Endothelial cell of umbilical vein (primary cell): ENCODE measurements at regions not wholly inside any gene's neighbourhood (a gene's known extent, or its start where the extent isn't known, plus 50 kb on each side); places are given as distances from the start of the nearest gene placed in this dataset.

Experiments used
- BruUV-seq: library from RNA; stranded (reverse); fragments of 400-500 nt; replicated peaks from 2 replicates; lab custom pipeline; 2021; lab: Mats Ljungman, UMichigan
- CTCF ChIA-PET: fragments of 300-600, 350-600 bp; sonication (Branson Sonifier 250); formaldehyde crosslinking; loops from one replicate; lab custom pipeline; 2021; ENCODE audit warnings: antibody characterized with exemption, inconsistent platforms; lab: Charles Lee
- POLR2A ChIA-PET: fragments of 300-600, 350-600 bp; sonication (Branson Sonifier 250); formaldehyde crosslinking; loops from one replicate; lab custom pipeline; 2021; ENCODE audit warnings: antibody characterized with exemption, inconsistent platforms; lab: Charles Lee
- DNase-seq: peaks from one replicate; pipeline ENCODE4 v3.0.0-alpha.2; 2011; ENCODE audit warnings: low read depth, low spot score
- FAIRE-seq: peaks from 2 replicates; lab custom pipeline; 2011; peaks lifted over from hg19 to GRCh38; lab: Jason Lieb, UNC
- H2AFZ ChIP-seq: 2 replicates; pipeline ENCODE4 v1.6.0; 2012; ENCODE audit warnings: low read depth, low read length, control low read depth, inconsistent platforms
- H3K27ac ChIP-seq: 2 replicates; pipeline ENCODE4 v1.5.1; 2011; ENCODE audit warnings: low read depth, mild to moderate bottlenecking, control low read depth, low read length, moderate library complexity; ENCODE audit not compliant: insufficient read depth
- H3K27me3 ChIP-seq, 2 experiments: 2 replicates each; pipeline versions ENCODE4 v1.6.0 to v1.6.1; 2011; ENCODE audit warnings: low read length in 2 of 2, mixed read lengths in 1 of 2; ENCODE audit not compliant: control insufficient read depth in 2 of 2, insufficient read depth in 2 of 2
- H3K36me3 ChIP-seq, 2 experiments: 2 replicates in 1 of 2; 3 replicates in 1 of 2; pipeline ENCODE4 v1.5.1; 2011; ENCODE audit warnings: low read length in 2 of 2, mild to moderate bottlenecking in 1 of 2, moderate library complexity in 1 of 2; ENCODE audit not compliant: control insufficient read depth in 2 of 2, insufficient read depth in 2 of 2; ENCODE audit errors: extremely low read depth in 1 of 2
- H3K4me1 ChIP-seq: 3 replicates; pipeline ENCODE4 v1.5.1; 2011; ENCODE audit warnings: mild to moderate bottlenecking, low read length; ENCODE audit not compliant: control insufficient read depth, insufficient read depth; ENCODE audit errors: extremely low read depth
- H3K4me2 ChIP-seq: 2 replicates; pipeline ENCODE4 v1.6.1; 2011; ENCODE audit warnings: low read length, control low read depth, mixed read lengths; ENCODE audit not compliant: insufficient read depth
- H3K4me3 ChIP-seq, 3 experiments: fragments of 200-600 bp in 1 of 3; sonication (generic), shearing (Covaris generic) in 1 of 3; replicated peaks in 1 of 3; 2 replicates each; pipeline ENCODE4 v1.5.1; 2011 to 2016; ENCODE audit warnings: control low read depth in 3 of 3, low read length in 3 of 3, mild to moderate bottlenecking in 2 of 3, inconsistent platforms in 1 of 3, low read depth in 1 of 3, moderate library complexity in 1 of 3; ENCODE audit not compliant: insufficient read depth in 1 of 3
- H3K79me2 ChIP-seq: 2 replicates; pipeline ENCODE4 v1.6.0; 2012; ENCODE audit warnings: low read length, inconsistent platforms; ENCODE audit not compliant: control insufficient read depth, insufficient read depth
- H3K9ac ChIP-seq: replicated peaks from 2 replicates; pipeline ENCODE3; 2011; ENCODE audit warnings: low read length, control low read depth; ENCODE audit not compliant: insufficient read depth; ENCODE audit errors: extremely low read depth
- H3K9me1 ChIP-seq: replicated peaks from 3 replicates; pipeline ENCODE4 v1.6.0; 2011; ENCODE audit warnings: mild to moderate bottlenecking, low read length; ENCODE audit not compliant: control insufficient read depth, insufficient read depth; ENCODE audit errors: extremely low read depth
- H3K9me3 ChIP-seq: replicated peaks from 2 replicates; pipeline ENCODE4 v1.5.1; 2012; ENCODE audit warnings: low read length, inconsistent platforms; ENCODE audit not compliant: control insufficient read depth, insufficient read depth
- H4K20me1 ChIP-seq: replicated peaks from 2 replicates; pipeline ENCODE3; 2011; ENCODE audit warnings: mild to moderate bottlenecking, low read length; ENCODE audit not compliant: control insufficient read depth, insufficient read depth; ENCODE audit errors: extremely low read depth
- CTCF ChIP-seq, 2 donors: IDR thresholded peaks; 1 replicate in 1 of 2; 2 replicates in 1 of 2; pipeline ENCODE4 v1.5.1; 2011; ENCODE audit warnings: low read length in 2 of 2, mild to moderate bottlenecking in 2 of 2, moderate library complexity in 2 of 2, control low read depth in 1 of 2, inconsistent platforms in 1 of 2, low read depth in 1 of 2; ENCODE audit not compliant: insufficient read depth in 1 of 2; ENCODE audit errors: extremely low read depth in 1 of 2
- EZH2 ChIP-seq: IDR thresholded peaks from 2 replicates; pipeline ENCODE4 v1.6.1; 2012; ENCODE audit warnings: borderline replicate concordance, low read depth, mild to moderate bottlenecking, moderate library complexity, low read length, inconsistent platforms; ENCODE audit not compliant: severe bottlenecking
- FOS ChIP-seq: IDR thresholded peaks from 2 replicates; pipeline ENCODE4 v1.6.1; 2011; ENCODE audit warnings: mild to moderate bottlenecking, low read length, moderate library complexity, borderline replicate concordance; ENCODE audit not compliant: insufficient read depth
- GATA2 ChIP-seq: IDR thresholded peaks from 2 replicates; pipeline ENCODE4 v1.7.0; 2011; ENCODE audit warnings: low read depth, mild to moderate bottlenecking, moderate library complexity, mixed read lengths, low read length; ENCODE audit not compliant: insufficient read length, insufficient read depth
- JUN ChIP-seq: IDR thresholded peaks from 2 replicates; pipeline ENCODE4 v1.6.1; 2011; ENCODE audit warnings: borderline replicate concordance, low read depth; ENCODE audit not compliant: insufficient read length, insufficient read depth
- MAX ChIP-seq: IDR thresholded peaks from 2 replicates; pipeline ENCODE4 v1.6.1; 2011; ENCODE audit not compliant: insufficient read depth, insufficient read length
- MYC ChIP-seq: IDR thresholded peaks from one replicate; pipeline ENCODE4 v1.6.1; 2011; ENCODE audit warnings: mild to moderate bottlenecking, low read depth, low read length
- POLR2A ChIP-seq: IDR thresholded peaks from 2 replicates; pipeline ENCODE4 v1.6.1; 2012; ENCODE audit warnings: low read depth, mild to moderate bottlenecking, control low read depth, low read length
- POLR2AphosphoS5 ChIP-seq: IDR thresholded peaks from 2 replicates; pipeline ENCODE4 v1.6.1; 2012; ENCODE audit warnings: low read depth, mild to moderate bottlenecking, control low read depth, low read length, moderate library complexity; ENCODE audit not compliant: insufficient read depth
- dilution Hi-C: fragments of 300-500 bp; cut with MboI; formaldehyde crosslinking; loops from one replicate; pipeline ENCODE4 v1.15.0; 2019; ENCODE audit warnings: low sequenced_read_pairs; ENCODE audit not compliant: extremely low pct_ligation_motif_present
- intact Hi-C: fragments of 100-400 bp; cut with micrococcal nuclease; formaldehyde crosslinking; loops from one replicate; pipeline ENCODE4 v1.10.0; 2022

- Histone ChIP-seq H4K20me1 (no peaks in the 10 kb centered on the region), H3K9ac (no peak overlapping the region), H3K4me3 (no peak overlapping the region), H3K27ac (no peak overlapping the region), H3K9me1 (no peaks in the 10 kb centered on the region), H3K79me2 (no peaks in the 10 kb centered on the region), H3K27me3 (no peaks in the 10 kb centered on the region), H3K4me1 (no peaks in the 10 kb centered on the region), H3K9me3 (no peaks in the 10 kb centered on the region), H3K36me3 (no peaks in the 10 kb centered on the region), H3K4me2 (no peak overlapping the region), H2AFZ (no peak overlapping the region)
- TF ChIP-seq GATA2 (no peak), POLR2A (no peak), MAX (no peak), POLR2AphosphoS5 (no peak), MYC (no peak), EZH2 (no peak), CTCF (IDR thresholded peaks at IDR 0.05; ENCODE audit: extremely low read depth in 1 of 2, insufficient read depth in 1 of 2, low read depth in 1 of 2, low read length in 2 of 2) (no peak), JUN (no peak), FOS (no peak)
- FAIRE-seq (no peak), DNase-seq (no peak)
- dilution Hi-C loops (no loop called here), intact Hi-C loops (no loop called here)
- no TSS peak for BruUV-seq
- POLR2A ChIA-PET: no interaction called here
- CTCF ChIA-PET: no interaction called here
Observed at GRCh38 chr15:69955240-69955894, 142.3 kb downstream of the TLE3 start.
